Hematopoietic multipotent progenitor cell treated with erythropoietin and hydrocortisone succinate and interleukin-3 and kit ligand, for 8 days (in vitro differentiated cells): ENCODE measurements at regions not wholly inside any gene's neighbourhood (a gene's known extent, or its start where the extent isn't known, plus 50 kb on each side); places are given as distances from the start of the nearest gene placed in this dataset.

Experiments
- DNase-seq: peaks from one replicate; pipeline ENCODE4 v3.0.0-alpha.2; 2015

DNA sequence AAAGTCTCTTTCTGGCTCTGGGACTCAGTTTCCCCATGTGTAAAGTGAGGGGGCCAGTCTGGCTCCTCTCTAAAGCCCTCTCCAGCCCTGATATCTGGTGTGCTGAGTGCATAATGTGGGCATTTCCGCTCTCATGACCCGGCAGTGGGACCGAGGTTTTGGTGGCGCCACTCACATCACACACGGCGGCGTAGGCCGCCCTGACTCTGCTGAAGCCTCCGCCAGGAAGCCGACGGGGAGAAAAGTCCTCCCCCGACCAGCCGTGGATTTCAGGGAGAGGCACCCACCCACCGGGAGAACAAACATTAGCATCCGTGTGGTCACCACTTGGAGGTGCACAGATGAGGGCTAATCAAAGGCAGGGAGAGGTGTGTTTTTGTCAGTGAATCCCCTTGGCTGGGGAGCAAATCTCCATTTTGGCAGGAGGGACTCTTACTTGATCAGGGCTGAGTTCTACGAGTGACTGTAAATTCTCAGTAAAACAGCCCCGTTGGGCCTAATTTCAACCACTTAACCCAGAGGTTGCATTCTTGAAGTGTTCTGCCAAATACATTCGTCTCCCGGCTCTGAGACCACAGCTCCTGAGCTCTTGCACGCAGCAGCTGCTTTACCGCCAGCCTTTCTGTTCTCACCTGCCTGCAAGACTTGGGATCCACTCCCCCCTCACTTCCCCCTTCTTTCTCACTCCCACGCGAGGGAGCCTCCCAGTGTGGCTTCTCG, 118.2 kb downstream of the FOXD2 start:
- DNase-seq = no peak

DNA sequence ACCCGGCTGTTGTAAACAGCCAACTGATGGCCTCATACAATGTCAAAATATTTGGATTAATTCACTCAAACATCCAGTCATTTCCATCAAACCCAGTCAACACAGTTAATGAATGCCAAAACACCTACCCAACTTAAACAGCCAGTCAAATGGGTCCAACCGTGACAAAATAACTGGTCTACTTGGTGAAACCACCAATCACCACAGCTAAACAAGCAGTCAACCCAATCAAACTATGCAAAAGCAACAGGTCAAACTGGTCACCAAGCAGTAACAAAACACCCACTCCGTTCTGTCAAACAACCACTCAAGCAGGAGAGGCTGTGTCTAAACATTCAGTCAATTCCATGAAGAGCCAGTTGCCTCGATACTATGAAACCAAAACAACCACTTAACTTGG, 119.2 kb downstream of the FOXD2 start:
- DNase-seq = no peak

DNA sequence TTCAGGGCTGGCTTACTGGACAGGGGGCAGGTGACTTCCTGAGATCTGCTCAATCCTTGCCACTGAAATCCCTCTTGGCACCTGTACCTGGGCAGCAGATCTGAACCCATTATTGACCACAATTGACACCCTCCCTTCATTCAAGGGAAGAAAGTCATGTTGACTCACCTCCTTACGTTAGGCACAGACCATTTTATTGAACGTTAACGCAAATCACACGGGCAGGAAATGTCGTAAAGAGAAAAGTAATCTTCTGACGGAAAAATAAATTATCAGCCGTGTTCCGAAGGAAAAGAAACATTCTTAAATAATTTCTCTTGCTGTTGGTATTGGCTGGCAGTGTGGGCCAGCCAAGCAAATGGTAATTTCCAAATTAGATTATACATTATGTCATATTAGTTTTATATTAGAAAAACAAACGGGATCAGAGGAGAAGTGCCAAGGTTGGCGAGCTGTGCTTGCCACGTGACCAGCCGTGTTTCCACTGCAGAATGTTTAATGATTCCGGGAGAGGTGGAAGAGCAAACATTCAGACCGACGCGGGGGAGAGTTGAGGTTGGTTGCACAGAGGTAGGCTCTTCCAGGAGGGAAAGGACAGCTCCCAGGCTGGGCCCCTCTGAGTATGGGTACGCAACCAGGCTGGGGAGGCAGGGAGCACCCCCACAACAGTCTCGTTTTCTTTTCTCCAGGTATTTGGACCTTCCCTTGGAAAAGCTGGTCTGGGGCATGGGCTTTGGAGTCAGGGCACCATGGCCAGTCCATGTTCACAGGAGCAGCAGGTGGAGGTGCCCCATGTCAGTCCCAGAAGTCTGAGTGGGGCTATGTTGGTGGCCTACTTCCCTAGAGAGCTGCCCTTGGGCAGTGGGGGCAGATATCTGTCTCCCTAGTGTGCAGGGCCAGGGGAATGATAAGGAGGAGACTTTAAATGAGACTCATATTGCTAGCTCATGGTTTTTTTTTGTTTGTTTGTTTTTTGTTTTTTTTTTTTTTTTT, 121.1 kb downstream of the FOXD2 start:
- no peak for DNase-seq

DNA sequence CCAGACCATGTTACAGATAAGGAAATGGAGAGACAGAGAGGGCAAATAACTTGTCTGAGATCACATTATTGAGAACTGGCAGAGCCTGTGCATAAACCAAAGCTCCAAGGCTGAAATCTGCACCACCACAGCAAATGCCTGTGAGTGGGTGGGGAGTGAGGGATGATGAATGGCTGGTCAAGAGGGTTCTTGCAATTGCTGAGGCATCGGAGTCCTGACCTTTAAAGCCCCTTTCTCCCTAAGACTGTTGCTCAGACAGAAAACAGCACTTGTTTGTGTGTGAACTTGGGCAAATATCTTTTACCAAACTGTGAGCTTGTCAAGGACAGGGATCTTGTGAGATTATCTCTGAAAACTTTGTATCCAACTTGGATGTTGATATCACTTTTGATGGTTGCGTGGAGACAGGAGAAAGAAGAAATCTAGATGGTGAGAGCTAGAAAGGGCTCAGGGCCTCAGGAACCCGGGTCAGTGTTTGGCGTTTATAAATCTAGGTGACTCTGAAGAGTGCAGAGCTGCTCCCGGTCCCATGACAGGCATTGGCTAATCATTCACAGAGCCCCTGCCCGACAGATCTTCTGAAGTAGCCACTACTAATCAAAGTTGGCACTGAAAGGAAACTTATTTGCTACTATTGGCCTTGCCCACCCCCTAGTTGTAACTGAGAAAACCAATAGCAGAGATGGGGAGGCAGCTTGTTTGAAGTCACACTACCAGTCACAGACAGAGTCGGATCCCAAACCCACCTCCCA, 122.3 kb downstream of the FOXD2 start:
- DNase-seq = no peak

DNA sequence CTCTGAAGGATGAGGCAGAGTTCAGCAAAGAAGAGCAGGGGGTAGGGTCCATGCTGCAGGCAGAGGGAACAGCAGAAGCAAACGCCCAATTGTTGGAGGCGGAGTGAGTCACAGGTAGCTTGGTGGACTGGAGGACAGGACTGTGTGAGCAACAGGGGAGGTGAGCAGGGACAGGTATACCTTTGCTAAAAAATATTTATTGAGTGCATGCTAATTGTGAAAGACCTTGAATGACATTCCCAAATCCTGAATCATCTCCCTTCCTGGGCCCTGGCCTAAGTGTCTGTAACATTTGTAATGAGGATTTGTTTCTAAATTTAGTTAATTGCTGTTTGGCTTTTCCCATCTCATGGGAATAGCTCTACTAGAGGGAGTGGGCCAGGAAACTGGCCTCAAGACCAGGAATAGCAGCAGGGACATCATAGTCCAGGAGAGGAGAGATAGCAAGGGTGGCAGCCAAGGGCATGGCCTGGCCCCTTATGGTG, 123.7 kb downstream of the FOXD2 start:
- no peak for DNase-seq

DNA sequence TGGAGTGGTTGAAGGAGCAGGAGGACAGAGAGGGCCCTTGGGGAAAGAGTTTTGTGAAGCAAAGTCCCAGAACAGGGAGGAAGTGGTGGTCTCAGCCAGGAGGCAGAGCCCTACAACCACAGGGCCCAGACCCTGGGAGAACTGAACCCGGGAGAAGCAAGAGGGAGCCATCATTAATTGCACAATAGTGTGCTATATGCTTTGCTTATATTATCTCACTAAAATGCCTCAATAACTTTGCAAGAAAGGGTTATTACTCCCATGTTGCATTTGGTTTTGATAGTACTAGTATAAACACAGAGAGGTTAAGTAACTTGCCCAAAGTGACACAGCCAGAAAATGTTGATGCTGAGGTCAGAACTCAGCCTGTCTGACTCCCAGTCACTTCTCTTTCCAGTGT, 124.3 kb downstream of the FOXD2 start:
- DNase-seq = no peak

DNA sequence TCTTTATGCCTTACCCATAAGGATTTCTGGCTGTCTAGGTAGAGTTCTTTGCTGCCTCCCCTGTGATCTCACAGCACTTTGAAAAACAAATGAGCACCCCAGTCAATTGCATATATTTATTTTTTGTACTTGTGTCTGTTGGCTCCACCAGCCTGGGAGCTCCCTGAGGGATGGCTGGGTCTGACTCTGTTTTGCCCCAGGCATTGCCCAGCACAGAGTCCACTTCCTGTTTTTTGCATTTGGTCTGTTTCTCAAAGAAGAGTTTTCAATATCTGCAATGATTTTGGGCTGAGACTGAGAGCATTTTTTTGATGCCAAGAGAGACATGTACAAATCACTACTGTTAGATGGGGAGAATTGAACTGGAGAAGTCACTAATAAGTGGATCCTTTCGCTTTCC, 125.0 kb downstream of the FOXD2 start:
- no peak for DNase-seq

DNA sequence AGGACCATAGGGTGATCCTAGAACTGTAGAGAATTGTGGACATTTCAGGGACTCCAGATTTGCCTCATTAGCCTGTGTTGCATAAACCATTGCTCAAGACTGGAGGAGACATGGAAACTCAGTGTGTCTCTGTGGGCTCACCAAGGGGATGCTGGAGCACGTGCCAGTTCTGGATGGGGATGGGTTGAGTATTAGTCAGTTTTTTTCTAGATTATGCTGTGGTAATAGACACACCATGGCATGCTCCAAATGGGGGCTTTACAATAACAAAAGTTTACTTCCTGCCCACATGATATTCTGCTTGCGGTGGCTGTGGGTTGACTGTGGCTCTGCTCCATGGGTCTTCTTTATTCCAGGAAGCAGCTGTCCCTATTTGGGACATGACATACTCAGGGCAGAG, 125.4 kb downstream of the FOXD2 start:
- no peak for DNase-seq

DNA sequence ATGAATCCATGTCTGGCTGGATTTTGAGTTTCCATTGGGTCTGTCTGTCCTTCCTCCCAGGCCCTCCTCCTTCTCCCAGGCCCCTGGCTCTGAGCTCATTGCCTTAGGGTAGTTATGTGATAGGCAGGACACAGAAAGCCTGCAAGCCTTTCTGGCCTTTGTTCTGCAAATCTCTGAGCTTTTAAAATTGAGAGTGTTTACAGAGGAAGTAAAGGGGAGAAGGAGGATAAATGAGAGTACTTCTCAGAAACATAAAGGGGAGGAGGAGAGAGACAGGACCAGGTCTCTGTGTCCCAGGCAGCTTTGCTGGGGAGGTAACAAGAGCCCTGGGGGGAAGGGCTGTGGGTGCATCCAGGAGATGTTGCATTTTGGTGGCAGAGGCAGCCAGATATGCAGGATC, 126.7 kb downstream of the FOXD2 start:
- DNase-seq = no peak

DNA sequence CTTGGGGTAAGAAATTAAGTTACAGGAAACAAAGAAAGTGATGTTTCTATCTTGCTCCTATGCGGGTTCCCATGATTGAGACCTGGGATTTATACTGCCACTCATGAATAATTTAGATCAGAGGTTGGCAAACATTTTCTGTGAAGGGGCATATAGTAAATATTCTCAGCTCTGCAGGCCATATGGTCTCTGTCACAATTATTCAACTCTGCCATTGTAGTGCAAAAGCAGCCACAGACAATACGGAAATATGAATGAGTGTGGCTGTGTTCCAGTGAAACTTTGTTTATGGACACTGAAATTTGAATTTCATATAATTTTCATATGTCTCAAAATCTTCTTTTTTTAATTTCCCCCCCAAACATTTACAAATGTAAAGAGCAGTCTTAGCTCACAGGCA, 127.2 kb downstream of the FOXD2 start:
- no peak for DNase-seq

DNA sequence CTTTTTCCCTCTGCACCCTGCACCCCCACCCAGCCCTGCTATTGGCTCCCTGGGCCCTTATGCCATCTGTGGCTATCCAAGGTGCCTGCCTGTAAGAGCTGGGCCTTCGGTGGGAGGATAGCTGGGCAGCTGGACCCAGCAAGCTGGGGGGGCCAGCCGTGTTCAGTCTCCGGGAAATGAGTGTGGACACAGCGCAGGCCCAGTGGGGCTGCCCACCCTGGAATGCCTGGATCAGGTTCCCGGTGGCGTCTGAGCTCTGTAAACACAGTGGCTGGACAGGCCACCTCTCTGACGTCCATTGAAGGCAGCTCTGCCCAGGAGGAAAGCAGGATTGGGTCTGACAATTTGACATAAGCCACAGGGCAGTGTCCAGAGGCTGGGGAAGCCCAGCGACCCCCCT, 127.8 kb downstream of the FOXD2 start:
- no peak for DNase-seq

DNA sequence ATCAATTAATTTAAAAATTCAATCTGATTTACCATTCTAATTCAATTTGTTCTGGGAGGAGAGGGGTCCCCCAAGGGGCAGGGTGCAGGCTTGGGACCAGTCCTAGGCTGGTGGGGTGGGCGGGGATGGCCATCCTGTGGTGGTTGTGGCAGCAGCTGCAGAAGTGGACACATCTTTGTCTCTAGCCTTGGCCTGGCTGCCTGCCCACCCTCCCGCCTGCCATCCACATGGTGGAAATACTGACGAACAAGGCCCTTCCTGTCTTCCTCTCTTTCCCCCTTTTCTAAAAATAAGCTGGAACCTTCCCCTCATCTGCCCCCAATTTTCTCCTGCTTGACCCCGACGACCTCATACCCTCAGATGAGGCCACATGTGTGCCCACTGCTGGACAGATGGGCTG, 130.9 kb downstream of the FOXD2 start:
- no peak for DNase-seq

DNA sequence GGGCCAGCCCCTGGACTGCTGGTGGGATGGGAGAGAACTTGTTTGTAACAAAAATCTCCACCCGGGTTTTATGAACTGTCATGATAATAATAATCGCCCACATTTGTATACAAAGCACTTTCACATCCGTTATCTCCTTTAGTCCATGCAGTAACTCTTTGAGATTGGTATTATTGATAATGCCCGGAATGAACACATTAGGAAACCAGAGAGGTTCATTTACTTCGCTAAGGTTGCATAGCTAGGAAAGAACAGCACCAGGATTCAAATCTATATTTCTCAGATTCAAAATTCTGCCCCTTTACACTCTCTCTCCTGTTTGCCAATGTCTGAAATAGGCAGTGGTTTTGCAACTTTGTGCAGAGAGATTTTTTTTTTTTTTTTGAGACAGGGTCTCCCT, 131.4 kb downstream of the FOXD2 start:
- DNase-seq = no peak

DNA sequence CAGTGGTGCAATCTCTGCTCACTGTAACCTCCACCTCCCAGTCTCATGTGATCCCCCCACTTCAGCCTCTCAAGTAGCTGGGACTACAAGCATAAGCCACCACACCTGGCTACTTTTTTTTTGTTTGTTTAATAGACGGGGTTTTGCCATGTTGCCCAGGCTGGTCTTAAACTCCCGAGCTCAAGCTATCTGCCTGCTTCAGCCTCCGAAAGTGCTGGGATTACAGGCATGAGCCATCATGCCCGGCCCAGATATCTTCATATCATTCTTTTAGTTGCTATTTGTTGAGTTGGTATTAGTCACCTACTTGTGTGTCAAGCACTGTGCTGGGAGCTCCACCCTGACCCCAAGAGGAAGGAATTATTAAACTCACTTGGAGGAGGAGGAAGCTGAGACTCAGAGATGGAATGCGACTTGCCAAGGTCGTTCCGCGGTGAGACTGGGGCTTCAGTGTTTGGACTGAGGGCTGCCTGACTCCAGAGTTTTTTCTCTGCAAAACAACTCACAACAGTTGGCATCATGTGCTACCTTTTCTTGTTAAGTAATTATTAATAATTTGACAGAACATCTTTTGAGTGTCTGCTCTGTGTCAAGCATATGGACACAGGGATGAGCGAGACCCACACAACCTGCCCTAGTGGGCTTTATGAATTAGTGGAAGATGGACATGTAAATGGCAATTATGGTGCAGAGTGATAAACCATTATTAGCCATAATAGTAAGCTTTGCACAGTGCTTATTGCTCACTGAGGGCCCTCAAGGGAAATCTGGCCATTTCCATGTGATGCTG, 132.0 kb downstream of the FOXD2 start:
- no peak for DNase-seq

DNA sequence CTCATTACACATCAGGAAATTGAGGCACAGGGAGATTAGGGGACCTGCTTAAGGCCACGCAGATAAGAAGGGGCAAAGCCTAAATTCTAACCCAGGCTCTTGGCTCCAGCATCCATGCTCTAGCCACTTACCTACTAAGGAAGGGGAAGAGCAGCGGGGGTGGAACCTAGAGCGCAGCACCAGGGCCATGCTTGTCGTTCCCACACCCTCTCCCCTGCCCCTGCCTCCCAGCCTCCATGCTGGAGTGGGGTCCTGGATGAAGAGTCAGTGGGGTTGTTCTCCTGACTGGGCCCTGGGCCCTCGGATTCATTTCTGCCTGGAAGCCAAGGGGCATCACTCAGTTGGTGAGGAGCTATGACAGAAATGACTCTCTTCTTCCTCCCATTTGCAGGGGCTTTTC, 133.3 kb downstream of the FOXD2 start:
- no peak for DNase-seq

DNA sequence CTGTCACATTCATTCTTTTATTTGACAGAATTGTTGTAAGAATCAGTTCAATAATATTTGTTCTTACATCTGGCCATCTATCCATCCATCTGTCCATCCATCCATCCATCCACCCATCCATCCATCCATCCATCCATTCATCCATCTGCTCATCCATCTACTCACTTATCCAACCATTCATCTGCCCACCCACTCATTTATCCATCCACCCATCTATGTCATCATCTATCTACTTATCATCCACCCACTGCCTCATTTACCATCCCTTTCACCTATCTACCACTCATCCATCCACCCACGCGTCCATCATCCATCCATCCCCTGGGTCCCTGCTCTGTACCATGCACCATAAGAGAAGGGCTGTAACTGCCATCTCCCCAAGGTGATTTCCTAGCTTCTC, 134.1 kb downstream of the FOXD2 start:
- DNase-seq = no peak

DNA sequence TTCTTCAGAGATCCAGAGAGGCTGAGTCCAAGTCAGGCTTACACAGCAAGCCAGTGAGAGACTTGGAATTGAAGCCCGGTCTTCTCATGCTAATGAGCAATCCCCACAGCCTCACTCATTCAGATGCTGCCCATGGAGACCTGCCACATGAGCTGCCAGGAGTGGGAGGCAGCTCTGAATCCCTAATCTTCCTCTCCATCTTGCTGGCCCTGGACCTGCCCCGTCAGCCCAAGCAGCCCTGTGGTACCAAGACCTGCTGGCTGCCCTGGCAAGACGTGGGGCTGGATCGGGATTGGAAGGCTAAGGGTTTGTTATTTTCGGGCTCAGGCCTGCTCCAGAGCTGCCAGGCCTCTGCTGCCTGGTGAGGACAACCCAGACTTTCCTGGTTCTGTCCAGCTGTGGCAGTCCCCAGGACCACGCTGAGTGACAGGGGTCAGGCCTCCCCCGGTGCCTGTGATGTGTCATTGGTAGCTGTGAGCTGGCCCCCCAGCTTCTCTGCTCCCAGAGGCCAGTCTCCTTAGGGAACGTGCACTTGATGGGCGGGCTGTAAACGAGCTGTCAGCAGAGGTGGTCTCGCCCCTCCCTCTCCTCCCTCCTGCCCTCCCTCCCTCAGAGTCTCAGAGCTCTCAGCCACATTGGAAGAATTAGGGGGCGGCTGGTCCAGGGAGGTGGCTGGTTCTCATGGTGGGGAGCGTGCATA, 135.0 kb downstream of the FOXD2 start:
- no peak for DNase-seq

DNA sequence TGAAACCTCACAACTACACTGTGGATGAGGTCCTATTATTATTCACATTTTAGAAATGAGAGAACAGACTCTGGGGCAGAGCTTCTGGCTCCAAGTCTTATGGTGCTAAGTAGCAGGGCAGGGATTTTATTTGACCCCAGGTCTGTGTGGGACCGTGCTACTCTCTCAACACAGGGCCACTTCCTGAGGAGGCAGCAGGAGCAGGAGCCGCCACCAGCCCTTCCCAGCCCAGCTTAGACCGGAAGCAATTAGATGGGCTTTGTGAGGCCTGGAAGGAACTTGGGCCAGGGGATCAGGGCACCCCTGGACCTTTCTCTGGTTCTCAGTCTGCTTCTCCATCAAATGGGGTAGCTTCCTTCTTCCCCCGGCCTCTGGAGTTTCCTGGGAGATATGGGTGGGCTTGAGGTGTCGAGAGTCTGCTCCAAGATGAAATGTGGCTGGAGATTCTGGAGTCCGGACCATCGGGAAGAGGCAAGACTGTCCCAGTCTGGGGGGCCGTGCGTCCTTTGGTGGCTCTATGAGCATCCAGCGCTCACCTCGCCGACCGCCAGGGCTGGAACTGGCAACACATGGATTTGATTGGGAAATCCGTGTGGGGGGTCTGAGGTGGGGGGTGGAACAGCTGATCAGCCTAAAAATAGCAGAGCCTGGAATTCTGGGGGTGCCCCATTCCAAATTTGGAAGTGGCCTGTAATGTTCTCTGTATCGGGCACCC, 136.8 kb downstream of the FOXD2 start:
- no peak for DNase-seq

DNA sequence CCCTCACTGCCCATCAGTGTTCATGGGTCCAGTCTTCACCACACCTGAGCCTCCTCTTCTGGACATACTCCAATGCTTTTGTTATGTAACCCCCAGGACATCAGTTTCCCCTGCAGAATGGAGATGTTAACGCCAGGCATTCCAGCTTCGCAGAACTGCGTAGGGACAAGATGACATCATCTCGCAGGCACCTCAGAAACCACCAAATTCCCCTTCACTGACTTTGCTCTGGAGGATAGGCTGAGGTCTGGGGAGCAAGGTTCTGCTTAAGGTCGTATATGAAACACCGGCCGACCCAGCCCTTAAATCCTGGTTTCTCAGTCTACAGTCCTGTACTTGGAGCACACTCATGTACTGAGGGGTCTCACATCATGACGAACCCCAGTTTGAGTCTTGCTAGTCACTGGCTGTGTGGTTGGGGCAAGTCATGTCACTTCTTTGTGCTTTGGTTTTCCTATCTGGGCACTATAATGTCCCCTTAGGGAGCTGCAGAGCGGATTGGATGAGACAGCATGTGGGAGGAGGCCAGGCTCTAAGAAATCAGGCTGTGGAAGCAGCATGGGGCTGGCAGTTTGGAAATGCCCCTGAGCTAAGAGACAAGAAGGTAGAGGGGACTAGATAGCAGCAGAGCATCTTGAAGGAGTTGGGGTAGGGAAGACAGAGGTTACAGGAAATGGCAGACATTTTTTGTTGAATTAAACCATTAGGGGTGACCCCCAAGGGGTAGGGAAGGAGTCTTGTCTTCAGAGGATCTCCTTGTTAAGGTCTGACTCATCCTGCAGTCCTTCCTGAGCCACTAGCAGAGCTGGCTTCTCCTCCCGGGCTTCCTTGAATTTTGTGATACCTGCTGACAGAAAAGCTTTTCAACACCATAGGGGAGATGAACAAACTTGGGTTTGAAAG, 138.3 kb downstream of the FOXD2 start:
- DNase-seq = no peak

DNA sequence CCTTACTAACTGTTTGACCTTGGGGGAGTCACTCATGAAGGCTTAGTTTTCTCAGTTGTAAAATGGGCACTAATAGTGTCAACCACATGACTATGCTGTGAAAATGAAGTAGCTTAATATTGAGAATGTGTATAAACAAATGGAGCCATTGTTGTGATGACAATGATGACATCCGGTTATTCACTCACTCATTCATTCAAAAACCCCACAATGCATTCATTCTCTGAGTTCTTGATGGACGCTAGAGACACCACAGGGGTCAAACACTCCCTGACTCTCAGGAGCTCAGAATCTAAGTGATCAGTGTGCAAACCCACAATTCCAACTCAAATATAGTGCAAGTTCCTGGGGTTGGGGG, 138.9 kb downstream of the FOXD2 start:
- no peak for DNase-seq
